Activated T-helper 2 cell treated with anti-CD3 and anti-CD28 coated beads, Interferon-gamma antibody, Interleukin-2, Interleukin-4, amounts not matched to agents 10 μg/mL and 5 μg/mL and 100 μg/mL, durations not matched to agents 14 hours and 24 hours and 36 hours (primary cell): ENCODE measurements at regions not wholly inside any gene's neighbourhood (a gene's known extent, or its start where the extent isn't known, plus 50 kb on each side); places are given as distances from the start of the nearest gene placed in this dataset.

Experiments used
- DNase-seq: peaks from one replicate; pipeline ENCODE4 v3.0.0; 2021; ENCODE audit warnings: low spot score
- H3K27ac Mint-ChIP-seq: one replicate; pipeline ENCODE4 v1.8.0; 2021; ENCODE audit warnings: mixed read lengths
- H3K27me3 Mint-ChIP-seq: one replicate; pipeline ENCODE4 v1.8.0; 2021; ENCODE audit warnings: low read depth, mixed read lengths
- H3K36me3 Mint-ChIP-seq: one replicate; pipeline ENCODE4 v1.8.0; 2021; ENCODE audit warnings: low read depth, mixed read lengths
- H3K4me1 Mint-ChIP-seq: one replicate; pipeline ENCODE4 v1.8.0; 2021; ENCODE audit warnings: low read depth, mixed read lengths
- H3K4me3 Mint-ChIP-seq: one replicate; pipeline ENCODE4 v1.8.0; 2021; ENCODE audit warnings: low read depth, mild to moderate bottlenecking, moderate library complexity, mixed read lengths
- H3K9me3 Mint-ChIP-seq: one replicate; pipeline ENCODE4 v1.8.0; 2021; ENCODE audit warnings: mixed read lengths
- intact Hi-C: fragments of 100-400 bp; cut with micrococcal nuclease; formaldehyde crosslinking; loops from one replicate; pipeline ENCODE4 v1.15.1; 2023

DNA sequence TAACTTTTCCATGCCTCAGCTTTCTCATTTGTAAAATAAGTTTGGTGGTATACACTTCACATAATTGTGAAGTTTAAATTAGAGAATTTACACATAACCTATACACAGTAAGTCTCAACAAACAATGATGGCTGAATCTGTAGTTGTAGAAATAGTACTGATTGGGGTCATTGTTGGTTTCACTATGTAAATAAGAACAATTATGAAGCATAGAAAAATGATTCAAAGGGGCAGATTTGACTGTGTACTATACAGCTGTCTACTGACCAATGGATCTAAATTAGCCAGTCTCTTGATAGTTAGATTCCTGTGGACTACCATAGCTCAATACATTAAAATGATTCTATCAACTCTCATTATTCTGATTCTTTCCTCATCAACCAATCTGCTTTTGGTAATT lies 181.1 kb upstream of the STXBP5 start:
- intact Hi-C loops: no loop called here
- H3K27ac Mint-ChIP-seq: no peak overlapping the region
- H3K9me3 Mint-ChIP-seq: no peaks in the 10 kb centered on the region
- no peak overlapping the region for H3K4me3 Mint-ChIP-seq
- no peaks in the 10 kb centered on the region for H3K4me1 Mint-ChIP-seq
- no peak for DNase-seq
- no peaks in the 10 kb centered on the region for H3K27me3 Mint-ChIP-seq
- no peaks in the 10 kb centered on the region for H3K36me3 Mint-ChIP-seq

DNA sequence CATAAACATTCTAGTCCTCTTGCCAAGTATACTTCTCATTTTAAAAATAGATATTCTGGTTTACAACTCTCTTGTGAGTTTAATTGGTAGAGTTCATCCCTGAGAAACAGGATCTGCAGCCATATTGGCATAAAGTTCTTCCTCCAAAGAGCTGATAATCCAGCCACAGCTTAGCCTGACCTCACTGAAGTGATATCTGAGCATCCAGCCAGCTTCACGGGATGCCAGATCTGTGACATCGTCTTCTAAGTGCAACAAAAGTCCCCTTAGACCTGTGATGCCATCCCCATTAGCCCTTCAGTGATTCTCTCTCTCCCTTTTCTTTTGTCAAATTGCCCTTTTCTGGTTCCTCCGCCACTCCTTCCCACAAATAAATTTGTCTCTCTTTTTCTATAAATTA lies 180.6 kb upstream of the STXBP5 start:
- intact Hi-C loops: no loop called here
- no peaks in the 10 kb centered on the region for H3K9me3 Mint-ChIP-seq
- no peaks in the 10 kb centered on the region for H3K27me3 Mint-ChIP-seq
- H3K27ac Mint-ChIP-seq: no peak overlapping the region
- H3K4me1 Mint-ChIP-seq: no peaks in the 10 kb centered on the region
- no peaks in the 10 kb centered on the region for H3K36me3 Mint-ChIP-seq
- DNase-seq: no peak
- H3K4me3 Mint-ChIP-seq: no peak overlapping the region

DNA sequence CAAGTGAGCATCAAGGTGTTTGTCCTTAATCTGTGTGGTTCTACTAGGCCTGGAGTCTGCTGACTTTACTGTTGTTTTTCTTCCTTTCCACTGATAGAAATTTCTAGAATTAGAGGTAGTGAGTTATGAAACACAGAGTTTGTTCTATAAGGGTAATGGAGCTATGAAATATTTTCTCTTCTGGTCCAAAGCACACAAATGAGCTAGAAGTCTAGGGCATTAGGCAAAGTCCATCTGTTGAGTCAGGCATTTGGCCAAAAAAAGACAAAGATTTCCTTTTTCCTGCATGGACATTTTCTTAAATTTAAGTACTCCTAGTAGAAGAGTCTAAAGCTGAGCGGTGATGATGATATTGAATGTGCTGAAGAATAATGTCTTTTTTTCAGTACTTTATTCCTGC lies 174.3 kb upstream of the STXBP5 start:
- Mint-ChIP-seq H3K27ac (no peak overlapping the region), H3K36me3 (no peaks in the 10 kb centered on the region), H3K27me3 (no peaks in the 10 kb centered on the region)

DNA sequence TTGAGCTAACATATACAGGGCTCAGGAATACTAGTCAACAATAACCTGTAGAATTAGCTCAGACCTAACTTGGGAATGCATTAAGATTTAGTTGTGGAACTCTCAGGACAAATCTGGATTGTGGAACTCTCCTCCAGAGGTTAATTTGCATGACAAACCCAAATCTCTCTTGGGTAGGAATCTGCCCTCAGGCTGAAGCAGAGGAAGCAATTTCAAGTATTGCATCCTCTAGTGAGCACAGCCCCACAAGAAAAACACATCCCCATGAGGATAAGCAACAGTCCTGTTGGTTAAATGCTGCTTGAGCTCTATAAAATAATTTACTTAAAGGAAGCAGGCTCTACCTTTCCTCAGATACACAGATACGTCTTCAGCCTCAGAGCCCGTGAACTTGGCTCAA lies 170.9 kb upstream of the STXBP5 start:
- DNase-seq: no peak
- Mint-ChIP-seq H3K27ac (no peak overlapping the region), H3K4me3 (no peak overlapping the region), H3K27me3 (no peaks in the 10 kb centered on the region), H3K36me3 (no peaks in the 10 kb centered on the region), H3K9me3 (no peaks in the 10 kb centered on the region), H3K4me1 (no peaks in the 10 kb centered on the region)
- intact Hi-C loops: no loop called here

More for the DNA sequence above, 174.3 kb upstream of the STXBP5 start:
- Mint-ChIP-seq H3K4me1 (no peaks in the 10 kb centered on the region), H3K4me3 (no peak overlapping the region), H3K9me3 (no peaks in the 10 kb centered on the region)
- no peak for DNase-seq
- intact Hi-C loops: no loop called here

DNA sequence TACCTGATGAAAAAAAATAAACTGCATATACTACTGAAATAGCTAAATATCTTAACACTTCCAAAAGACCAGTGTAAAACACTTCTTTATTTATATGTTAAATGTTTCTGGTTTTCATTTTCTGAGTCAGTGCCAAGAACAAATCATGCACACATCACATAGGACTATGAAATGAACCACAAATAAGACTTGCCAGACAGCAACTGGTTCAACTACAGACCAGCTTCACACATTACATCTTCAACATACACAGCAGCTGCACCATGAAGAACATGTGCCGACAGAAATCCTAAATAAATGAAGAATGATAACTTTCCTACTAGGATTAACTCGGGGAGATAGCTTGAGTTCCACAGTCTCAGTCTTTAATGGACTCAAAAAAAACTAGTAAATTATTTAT lies 168.3 kb upstream of the STXBP5 start:
- intact Hi-C loops: no loop called here
- Mint-ChIP-seq H3K27ac (no peak overlapping the region), H3K9me3 (no peaks in the 10 kb centered on the region), H3K27me3 (no peaks in the 10 kb centered on the region), H3K4me1 (no peaks in the 10 kb centered on the region), H3K4me3 (no peak overlapping the region), H3K36me3 (no peaks in the 10 kb centered on the region)
- no peak for DNase-seq

DNA sequence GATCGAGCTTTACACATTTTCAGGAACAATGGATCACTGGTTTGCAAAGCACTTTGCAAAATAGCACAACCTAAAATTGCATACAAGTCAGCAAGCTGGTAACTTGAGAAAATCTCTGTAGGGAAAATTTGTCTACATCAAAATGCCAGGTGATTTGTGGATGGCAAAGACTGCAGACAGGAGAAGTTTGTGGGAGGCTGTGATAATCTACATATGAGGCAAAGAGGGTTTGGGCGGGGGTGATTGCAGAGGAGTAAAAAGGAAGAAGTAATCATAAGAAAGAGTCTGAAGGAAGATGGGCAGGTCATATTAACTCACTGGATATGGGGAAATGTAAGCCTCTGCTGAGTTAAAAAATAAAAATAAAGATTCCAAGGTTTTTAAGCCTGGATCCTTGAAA lies 166.3 kb upstream of the STXBP5 start:
- no peaks in the 10 kb centered on the region for H3K4me1 Mint-ChIP-seq
- H3K36me3 Mint-ChIP-seq: no peaks in the 10 kb centered on the region

DNA sequence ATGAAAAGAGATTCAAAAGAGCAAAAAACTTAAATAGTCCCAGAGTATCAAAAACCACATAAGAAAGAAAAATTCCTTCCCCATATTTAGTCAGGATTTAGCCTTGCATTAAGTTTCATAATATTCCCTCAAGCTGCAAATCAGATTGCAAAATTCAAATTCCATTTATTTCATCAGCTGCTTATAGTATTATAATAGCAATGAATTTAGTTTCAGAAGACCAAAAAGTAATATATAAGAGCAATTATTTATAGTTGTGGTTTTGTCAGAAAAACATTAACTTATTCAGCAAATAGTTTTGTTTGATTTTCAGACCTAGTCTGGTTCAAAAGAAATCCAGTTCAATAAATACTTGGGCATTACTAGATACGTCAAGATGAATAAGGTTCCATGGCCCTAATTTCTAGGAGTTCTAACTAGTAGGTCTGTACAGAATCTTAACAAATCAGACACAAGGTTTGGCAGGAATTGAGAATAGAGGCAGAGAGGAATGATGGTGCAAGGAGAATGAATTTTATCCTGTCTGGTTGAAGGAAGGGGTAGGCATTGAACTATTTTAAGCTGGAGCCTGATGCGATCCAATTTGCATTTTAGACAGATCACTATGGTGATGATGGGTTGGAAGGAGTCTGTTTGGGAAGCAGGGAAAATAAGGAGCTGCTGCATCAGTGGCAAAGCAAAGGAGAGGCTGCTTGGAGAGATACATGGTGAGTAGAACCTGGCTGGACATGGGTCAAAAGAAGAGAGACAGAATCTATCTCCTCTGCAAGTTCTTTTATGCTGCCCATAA lies 163.9 kb upstream of the STXBP5 start:
- Mint-ChIP-seq H3K27ac (no peak overlapping the region), H3K4me3 (no peak overlapping the region), H3K36me3 (no peaks in the 10 kb centered on the region), H3K9me3 (peaks cover 8% of the 10 kb centered on the region), H3K27me3 (no peaks in the 10 kb centered on the region), H3K4me1 (no peaks in the 10 kb centered on the region)
- intact Hi-C loops: no loop called here
- DNase-seq: no peak

More for the DNA sequence above, 166.3 kb upstream of the STXBP5 start:
- Mint-ChIP-seq H3K4me3 (no peak overlapping the region), H3K27me3 (no peaks in the 10 kb centered on the region), H3K27ac (no peak overlapping the region), H3K9me3 (no peaks in the 10 kb centered on the region)
- no peak for DNase-seq
- intact Hi-C loops: no loop called here

DNA sequence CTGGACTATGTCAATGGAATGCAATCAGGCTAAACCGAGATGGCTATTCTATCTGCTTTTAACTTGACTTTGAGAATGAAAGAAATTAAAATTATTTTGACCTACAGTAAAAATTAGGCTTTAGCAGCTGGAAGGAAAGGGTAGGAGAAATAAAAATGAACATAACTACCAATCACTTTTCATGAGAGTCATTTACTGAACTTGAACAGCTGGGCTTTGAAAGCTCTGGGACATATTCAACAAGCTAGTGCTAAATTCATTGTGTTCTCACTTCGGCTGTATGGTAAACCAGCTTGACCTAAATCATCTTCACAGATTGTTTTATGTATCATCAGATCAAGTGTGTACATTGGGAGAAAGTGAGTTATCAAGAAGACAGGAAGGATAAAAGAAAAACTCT lies 161.5 kb upstream of the STXBP5 start:
- Mint-ChIP-seq H3K4me3 (no peak overlapping the region), H3K27ac (no peak overlapping the region), H3K36me3 (no peaks in the 10 kb centered on the region), H3K27me3 (no peaks in the 10 kb centered on the region), H3K9me3 (peaks cover 8% of the 10 kb centered on the region), H3K4me1 (no peaks in the 10 kb centered on the region)
- no peak for DNase-seq
- intact Hi-C loops: no loop called here

DNA sequence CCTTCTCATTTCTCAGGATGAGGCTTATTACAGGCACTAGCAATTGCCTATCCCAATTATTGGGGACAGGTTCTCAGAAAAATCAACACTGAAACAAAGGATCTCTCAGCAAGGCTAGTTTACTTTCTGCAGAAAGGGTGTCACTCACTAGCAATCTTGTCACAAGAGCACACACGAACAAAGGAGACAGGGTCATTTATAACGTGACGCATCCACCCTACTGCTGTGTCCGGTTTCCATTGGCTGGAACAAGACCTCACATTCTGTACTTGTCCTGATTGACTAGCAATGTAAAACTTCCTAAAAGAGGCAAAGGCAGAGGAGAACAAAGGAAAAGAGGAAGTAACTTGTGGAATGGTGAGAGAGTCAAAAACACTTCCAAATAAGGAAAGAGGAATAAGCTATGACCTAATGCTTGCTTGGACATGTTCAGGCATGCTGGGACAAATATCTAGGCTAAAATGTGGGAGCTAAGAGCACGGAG lies 160.2 kb upstream of the STXBP5 start:
- no peaks in the 10 kb centered on the region for H3K27me3 Mint-ChIP-seq
- intact Hi-C loops: no loop called here
- H3K36me3 Mint-ChIP-seq: no peaks in the 10 kb centered on the region
- peaks cover 8% of the 10 kb centered on the region for H3K9me3 Mint-ChIP-seq
- no peaks in the 10 kb centered on the region for H3K4me1 Mint-ChIP-seq
- no peak for DNase-seq
- H3K4me3 Mint-ChIP-seq: no peak overlapping the region
- no peak overlapping the region for H3K27ac Mint-ChIP-seq

DNA sequence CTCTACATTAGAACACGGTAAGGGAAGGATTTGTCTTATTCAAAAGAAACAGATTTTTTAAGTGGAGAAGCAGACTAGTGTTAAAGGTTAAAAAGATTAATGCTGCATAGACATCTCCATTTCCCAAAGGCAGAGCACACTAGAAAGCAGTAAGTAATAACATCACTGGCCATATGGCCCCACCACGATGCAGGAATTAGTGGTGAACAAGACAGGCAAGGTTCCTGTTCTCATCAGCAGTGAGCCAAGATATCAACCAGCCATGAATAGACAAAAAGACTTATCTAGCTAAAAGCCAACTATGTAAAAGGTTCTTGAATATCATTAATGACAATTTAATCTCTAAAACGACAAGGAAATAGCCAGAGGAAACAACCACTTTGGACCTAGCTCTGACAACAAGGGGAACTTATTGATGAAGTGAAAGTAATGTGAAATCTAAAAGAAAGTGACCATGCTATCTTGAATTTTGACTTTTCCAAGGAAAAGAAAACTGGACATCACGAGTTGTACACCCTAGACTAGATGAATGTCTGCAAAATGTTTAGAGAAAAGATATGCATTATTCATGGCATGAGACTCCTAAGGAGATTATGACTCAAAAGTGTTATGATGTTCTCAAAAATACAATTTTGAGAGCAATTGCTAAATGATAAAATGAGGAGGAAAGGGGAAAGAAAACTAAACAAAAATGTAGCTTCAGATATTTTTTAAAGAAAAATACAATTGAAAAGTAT lies 157.9 kb upstream of the STXBP5 start:
- H3K4me1 Mint-ChIP-seq: no peaks in the 10 kb centered on the region
- no peak overlapping the region for H3K4me3 Mint-ChIP-seq
- H3K27ac Mint-ChIP-seq: no peak overlapping the region
- H3K36me3 Mint-ChIP-seq: no peaks in the 10 kb centered on the region
- H3K9me3 Mint-ChIP-seq: peaks cover 8% of the 10 kb centered on the region
- DNase-seq: no peak
- H3K27me3 Mint-ChIP-seq: no peaks in the 10 kb centered on the region
- intact Hi-C loops: no loop called here

DNA sequence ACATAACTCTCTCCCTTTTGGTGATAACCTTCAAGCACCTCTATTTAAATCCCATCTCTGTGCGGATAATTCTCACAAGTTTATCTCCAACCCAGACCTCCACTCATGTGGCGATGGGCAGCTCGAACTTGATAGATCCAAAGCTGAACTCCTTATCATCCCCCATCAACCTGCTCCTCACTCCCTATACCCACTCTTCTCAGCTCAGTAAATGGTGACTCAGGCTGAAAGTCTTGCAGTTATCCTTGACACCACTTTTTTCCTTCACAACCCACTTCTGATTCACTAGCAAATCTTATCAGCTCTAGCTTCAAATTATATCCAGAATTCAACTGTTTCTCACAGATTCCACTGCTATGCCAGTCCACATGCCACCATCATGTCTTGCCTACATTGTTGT lies 155.3 kb upstream of the STXBP5 start:
- no peak overlapping the region for H3K4me3 Mint-ChIP-seq
- no peaks in the 10 kb centered on the region for H3K36me3 Mint-ChIP-seq
- DNase-seq: no peak
- no peak overlapping the region for H3K27ac Mint-ChIP-seq
- intact Hi-C loops: no loop called here
- H3K27me3 Mint-ChIP-seq: no peaks in the 10 kb centered on the region
- no peaks in the 10 kb centered on the region for H3K4me1 Mint-ChIP-seq
- peaks cover 4% of the 10 kb centered on the region for H3K9me3 Mint-ChIP-seq

DNA sequence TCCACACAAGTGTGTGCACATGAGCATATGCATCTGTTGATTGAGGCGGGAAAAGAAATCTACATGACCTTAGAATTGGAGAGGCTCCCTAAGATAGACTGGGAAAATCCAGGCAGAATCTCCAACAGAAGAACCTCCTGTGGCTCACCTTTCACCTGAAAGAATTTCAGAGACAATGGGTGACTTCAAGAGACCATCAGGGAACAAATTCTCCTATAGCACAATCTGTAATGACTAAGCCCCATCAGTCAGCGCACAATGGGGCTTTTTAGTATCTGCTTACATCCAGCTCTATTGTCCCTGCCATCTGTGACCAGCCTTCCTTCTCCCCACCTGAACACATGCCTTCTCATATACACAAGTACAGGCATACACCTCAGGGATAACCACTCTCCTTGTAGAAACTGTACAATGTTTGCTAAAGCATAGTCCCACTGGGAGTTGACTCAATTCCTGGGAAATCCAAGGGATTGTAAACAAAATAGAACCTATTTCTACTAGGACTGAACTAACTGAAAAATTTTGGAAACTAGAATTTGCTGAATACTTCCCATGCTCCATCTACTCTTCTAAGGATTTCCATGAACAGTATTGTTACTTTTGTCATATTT lies 150.8 kb upstream of the STXBP5 start:
- H3K36me3 Mint-ChIP-seq: no peaks in the 10 kb centered on the region
- no peak overlapping the region for H3K27ac Mint-ChIP-seq
- H3K27me3 Mint-ChIP-seq: no peaks in the 10 kb centered on the region
- intact Hi-C loops: no loop called here
- no peaks in the 10 kb centered on the region for H3K4me1 Mint-ChIP-seq
- no peak for DNase-seq
- H3K9me3 Mint-ChIP-seq: no peaks in the 10 kb centered on the region
- no peak overlapping the region for H3K4me3 Mint-ChIP-seq

DNA sequence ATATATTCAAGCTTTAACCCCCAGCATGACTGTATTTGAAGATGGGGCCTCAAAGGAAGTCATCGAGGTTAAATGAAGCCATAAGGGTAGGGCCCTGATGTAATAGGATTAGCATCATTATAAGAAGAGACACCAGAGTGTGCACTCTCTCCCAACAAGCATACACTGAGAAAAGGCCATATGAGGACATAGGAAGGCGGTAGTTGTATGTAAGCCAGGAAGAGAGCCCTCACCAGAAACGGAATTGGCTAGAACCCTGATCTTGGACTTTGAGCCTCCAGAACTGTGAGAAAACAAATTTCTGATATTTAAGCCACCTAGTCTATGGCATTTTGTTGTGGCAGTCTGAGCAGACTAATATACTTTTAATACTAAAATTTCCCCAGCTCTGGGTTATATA lies 150.1 kb upstream of the STXBP5 start:
- H3K9me3 Mint-ChIP-seq: no peaks in the 10 kb centered on the region
- no peak overlapping the region for H3K27ac Mint-ChIP-seq
- H3K4me1 Mint-ChIP-seq: no peaks in the 10 kb centered on the region
- no peak overlapping the region for H3K4me3 Mint-ChIP-seq
- H3K27me3 Mint-ChIP-seq: no peaks in the 10 kb centered on the region
- intact Hi-C loops: no loop called here
- DNase-seq: no peak
- H3K36me3 Mint-ChIP-seq: no peaks in the 10 kb centered on the region
